ENCODE measurements at regions not wholly inside any gene's neighbourhood (a gene's known extent, or its start where the extent isn't known, plus 50 kb on each side); places are given as distances from the start of the nearest gene placed in this dataset.
"Not testable (repeated sequence)": the region's sequence is repeated elsewhere in the genome, so short reads cannot be mapped to it uniquely, and the experiment has no call there.

GRCh38 chr6:142016666-142017065, 116.1 kb upstream of the GJE1 start:
- DNase-seq: not testable (repeated sequence)

- DNase-seq: not testable (repeated sequence)
Observed at GRCh38 chr6:142015463-142015862, 117.3 kb upstream of the GJE1 start.

- no peak for DNase-seq
Observed at GRCh38 chr6:142015011-142015410, 117.7 kb upstream of the GJE1 start.

- DNase-seq: no peak
Observed at GRCh38 chr6:142014515-142014914, 118.2 kb upstream of the GJE1 start.

GRCh38 chr6:142013875-142014495, 118.7 kb upstream of the GJE1 start:
- DNase-seq: no peak

- DNase-seq: no peak
Observed at GRCh38 chr6:142013287-142013686, 119.4 kb upstream of the GJE1 start.

- no peak for DNase-seq
Observed at GRCh38 chr6:142011775-142012174, 121.0 kb upstream of the GJE1 start.

GRCh38 chr6:142011156-142011555, 121.6 kb upstream of the GJE1 start:
- no peak for DNase-seq

- DNase-seq: no peak
Observed at GRCh38 chr6:142009647-142010046, 123.1 kb upstream of the GJE1 start.

- no peak for DNase-seq
Observed at GRCh38 chr6:142008781-142009180, 123.9 kb upstream of the GJE1 start.

GRCh38 chr6:142008016-142008735, 124.5 kb upstream of the GJE1 start:
- DNase-seq: no peak

- DNase-seq: no peak
Observed at GRCh38 chr6:142005021-142005420, 127.7 kb upstream of the GJE1 start.

GRCh38 chr6:142002825-142003405, 129.8 kb upstream of the GJE1 start:
- no peak for DNase-seq

GRCh38 chr6:141996823-141997222, 135.9 kb upstream of the GJE1 start:
- DNase-seq: no peak

- no peak for DNase-seq
Observed at GRCh38 chr6:141992109-141992508, 140.6 kb upstream of the GJE1 start.

- no peak for DNase-seq
Observed at GRCh38 chr6:141990840-141991239, 141.9 kb upstream of the GJE1 start.

GRCh38 chr6:141989706-141989959, 143.1 kb upstream of the GJE1 start:
- no peak for DNase-seq

GRCh38 chr6:141988954-141989705, 143.6 kb upstream of the GJE1 start:
- no peak for DNase-seq

- DNase-seq: no peak
Observed at GRCh38 chr6:141988327-141988726, 144.4 kb upstream of the GJE1 start.

- DNase-seq: no peak
Observed at GRCh38 chr6:141986457-141986856, 146.3 kb upstream of the GJE1 start.

- no peak for DNase-seq
Observed at GRCh38 chr6:141981190-141981589, 151.5 kb upstream of the GJE1 start.

GRCh38 chr6:141977782-141978181, 154.9 kb upstream of the GJE1 start:
- no peak for DNase-seq

- DNase-seq: peak; percentile 28
Observed at GRCh38 chr6:141976994-141977393, 155.7 kb upstream of the GJE1 start.
